Cardiac muscle cell (in vitro differentiated cells and primary cell): ENCODE measurements at regions not wholly inside any gene's neighbourhood (a gene's known extent, or its start where the extent isn't known, plus 50 kb on each side); places are given as distances from the start of the nearest gene placed in this dataset.

ENCODE experiments used
- DNase-seq, 2 donors: peaks; one replicate each; pipeline versions ENCODE4 v3.0.0 to v3.0.0-alpha.2; 2010 to 2017; ENCODE audit warnings: low read depth in 1 of 2, low spot score in 1 of 2
- H3K27ac ChIP-seq: fragments of 200-600 bp; sonication (generic); 2 replicates; pipeline ENCODE4 v1.5.1; 2016
- H3K27me3 ChIP-seq: fragments of 200-600 bp; sonication (generic); 2 replicates; pipeline ENCODE4 v1.6.0; 2016; ENCODE audit warnings: control low read depth
- H3K36me3 ChIP-seq: fragments of 200-600 bp; sonication (generic); 2 replicates; pipeline ENCODE4 v1.5.1; 2016; ENCODE audit warnings: control low read depth
- H3K4me1 ChIP-seq: fragments of 200-600 bp; sonication (generic); 2 replicates; pipeline ENCODE4 v1.8.1; 2017; ENCODE audit warnings: low read depth, mild to moderate bottlenecking, mixed run types
- H3K4me3 ChIP-seq: fragments of 200-600 bp; sonication (generic); 2 replicates; pipeline ENCODE4 v1.5.1; 2016; ENCODE audit warnings: mild to moderate bottlenecking
- H3K9me3 ChIP-seq: fragments of 200-600 bp; sonication (generic); 2 replicates; pipeline ENCODE4 v1.5.1; 2017; ENCODE audit warnings: low read depth, mild to moderate bottlenecking, control low read depth
- CTCF ChIP-seq: IDR thresholded peaks from 2 replicates; pipeline ENCODE4 v1.5.1; 2012; ENCODE audit warnings: low read depth, mild to moderate bottlenecking, low read length

DNA sequence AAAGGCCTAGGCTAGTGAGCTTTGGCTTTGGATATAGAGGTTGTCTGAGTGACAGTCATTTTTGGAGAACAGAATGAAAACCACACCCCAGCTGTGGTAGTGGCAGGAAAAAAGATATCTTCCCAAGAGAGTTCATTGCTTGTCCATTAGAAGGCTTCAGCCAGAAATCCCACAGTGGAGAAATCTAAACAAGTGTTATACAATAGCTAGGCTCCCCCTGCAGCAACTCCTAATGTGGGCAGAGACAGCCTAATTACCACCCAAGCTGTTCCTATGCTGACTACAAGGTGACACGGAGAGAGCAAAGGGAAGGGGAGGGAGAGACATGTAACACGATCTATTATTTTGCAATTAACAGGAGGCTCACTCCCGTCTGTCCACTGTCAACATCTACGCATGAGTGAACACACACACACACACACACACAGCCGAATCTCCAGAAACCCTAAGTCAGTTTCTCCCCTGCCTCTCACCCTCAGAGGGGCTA, 147.5 kb upstream of the TCF21 start:
- no peaks in the 10 kb centered on the region for H3K27me3 ChIP-seq
- DNase-seq: peak in 1 of 2 donors; percentile 52
- no peak for TF ChIP-seq CTCF
- no peak overlapping the region for H3K27ac ChIP-seq
- no peaks in the 10 kb centered on the region for H3K4me1 ChIP-seq
- no peaks in the 10 kb centered on the region for H3K36me3 ChIP-seq
- H3K9me3 ChIP-seq: no peaks in the 10 kb centered on the region
- no peak overlapping the region for H3K4me3 ChIP-seq

DNA sequence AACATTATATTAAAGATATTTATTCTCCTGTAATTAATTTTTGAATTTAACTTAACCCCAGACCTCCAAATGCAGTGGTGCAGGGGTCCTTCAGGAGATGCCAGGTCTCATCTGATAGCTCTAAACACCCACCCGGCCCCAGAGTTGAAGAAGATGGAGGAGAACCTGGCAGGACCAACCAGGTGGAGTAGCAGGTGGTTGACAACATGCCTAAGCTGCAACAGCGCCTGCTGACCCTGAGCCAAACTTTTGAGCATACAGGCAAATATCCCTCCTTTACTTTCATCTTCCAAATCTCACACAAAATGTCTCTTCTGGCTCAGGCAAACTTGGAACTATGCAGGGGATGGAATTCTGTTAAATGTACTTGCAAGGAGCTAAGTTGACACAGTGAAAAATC, 145.3 kb upstream of the TCF21 start:
- Histone ChIP-seq H3K27ac (no peak overlapping the region), H3K36me3 (no peaks in the 10 kb centered on the region), H3K27me3 (no peaks in the 10 kb centered on the region), H3K4me1 (no peaks in the 10 kb centered on the region), H3K9me3 (no peaks in the 10 kb centered on the region), H3K4me3 (no peak overlapping the region)
- no peak for DNase-seq
- no peak for TF ChIP-seq CTCF

DNA sequence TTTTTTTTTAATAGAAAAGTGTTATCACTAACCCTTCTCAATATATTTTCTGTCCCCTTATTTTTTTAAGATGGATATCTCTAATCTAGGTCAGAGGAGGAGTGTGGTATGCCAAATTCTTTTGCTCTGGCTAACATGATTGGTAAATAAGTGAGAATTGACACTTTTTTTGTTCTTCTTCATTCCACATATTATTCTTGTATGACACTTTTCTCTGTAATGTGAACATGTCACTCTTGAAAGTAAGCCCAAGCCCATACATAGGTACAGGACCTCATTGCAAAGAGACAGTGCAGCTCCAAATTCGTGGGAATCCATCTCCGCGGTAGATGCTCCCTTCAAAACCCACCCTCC, 142.5 kb upstream of the TCF21 start:
- no peaks in the 10 kb centered on the region for H3K27me3 ChIP-seq
- no peak overlapping the region for H3K4me3 ChIP-seq
- no peaks in the 10 kb centered on the region for H3K4me1 ChIP-seq
- no peak for TF ChIP-seq CTCF
- no peaks in the 10 kb centered on the region for H3K9me3 ChIP-seq
- no peak overlapping the region for H3K27ac ChIP-seq
- no peak for DNase-seq
- H3K36me3 ChIP-seq: no peaks in the 10 kb centered on the region

- H3K27me3 ChIP-seq: no peaks in the 10 kb centered on the region
- H3K9me3 ChIP-seq: no peaks in the 10 kb centered on the region
- H3K4me1 ChIP-seq: no peaks in the 10 kb centered on the region
- H3K36me3 ChIP-seq: no peaks in the 10 kb centered on the region
- H3K27ac ChIP-seq: no peak overlapping the region
- TF ChIP-seq CTCF: no peak
- no peak overlapping the region for H3K4me3 ChIP-seq
- DNase-seq: peak in 1 of 2 donors; percentile 32
Observed at GRCh38 chr6:133748628-133749027, 140.3 kb upstream of the TCF21 start.

- Histone ChIP-seq H3K27ac (no peak overlapping the region), H3K36me3 (no peaks in the 10 kb centered on the region), H3K27me3 (no peaks in the 10 kb centered on the region), H3K4me3 (no peak overlapping the region), H3K9me3 (no peaks in the 10 kb centered on the region), H3K4me1 (no peaks in the 10 kb centered on the region)
- DNase-seq: no peak
- no peak for TF ChIP-seq CTCF
Observed at GRCh38 chr6:133749427-133749826, 139.5 kb upstream of the TCF21 start.

DNA sequence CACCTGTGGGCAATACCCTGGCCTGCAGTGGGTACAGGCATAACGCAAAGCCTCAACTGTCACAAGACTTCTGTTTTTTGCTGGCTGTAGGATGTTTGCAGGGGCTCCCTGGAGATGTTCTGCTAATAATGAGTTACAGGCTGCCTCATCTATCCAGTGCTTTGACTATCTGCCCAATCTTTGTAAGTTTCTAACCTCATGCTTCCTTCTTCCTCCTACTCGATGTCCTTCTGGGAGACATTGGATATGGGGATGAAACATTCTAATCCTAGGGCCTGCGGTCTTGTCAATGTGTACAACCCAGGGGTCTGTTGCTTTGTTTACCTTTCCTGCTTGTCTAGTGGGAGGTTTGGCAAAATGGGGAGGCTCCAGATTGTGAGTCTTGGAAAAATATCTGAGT, 136.8 kb upstream of the TCF21 start:
- peaks cover 4% of the 10 kb centered on the region for H3K4me1 ChIP-seq
- no peaks in the 10 kb centered on the region for H3K36me3 ChIP-seq
- peaks cover 4% of the 10 kb centered on the region for H3K27me3 ChIP-seq
- no peak overlapping the region for H3K27ac ChIP-seq
- TF ChIP-seq CTCF: no peak
- no peak for DNase-seq
- no peak overlapping the region for H3K4me3 ChIP-seq
- no peaks in the 10 kb centered on the region for H3K9me3 ChIP-seq
